Prostate gland (tissue), 2 donors: ENCODE measurements at regions not wholly inside any gene's neighbourhood (a gene's known extent, or its start where the extent isn't known, plus 50 kb on each side); places are given as distances from the start of the nearest gene placed in this dataset.

Experiments
- DNase-seq: peaks from one replicate; pipeline ENCODE4 v3.0.0-alpha.2; 2019; ENCODE audit warnings: low spot score
- H3K27ac ChIP-seq, 2 donors: fragments of 200-600 bp; sonication (generic); 2 replicates each; pipeline ENCODE4 v1.5.1; 2017 to 2019
- H3K27me3 ChIP-seq: fragments of 200-600 bp; sonication (generic); replicated peaks from 2 replicates; pipeline ENCODE4 v1.5.1; 2019; ENCODE audit not compliant: insufficient read depth
- H3K36me3 ChIP-seq, 2 donors: fragments of 200-600 bp; sonication (generic); 1 replicate in 1 of 2; 2 replicates in 1 of 2; pipeline versions ENCODE4 v1.5.1 to v1.8.1; 2017 to 2019
- H3K4me1 ChIP-seq: fragments of 200-600 bp; sonication (generic); replicated peaks from 2 replicates; pipeline ENCODE4 v1.5.1; 2019
- H3K4me3 ChIP-seq, 2 donors: fragments of 200-600 bp; sonication (generic); 2 replicates each; pipeline ENCODE4 v1.5.1; 2017 to 2019
- H3K9me3 ChIP-seq: fragments of 200-600 bp; sonication (generic); 2 replicates; pipeline ENCODE4 v1.5.1; 2017
- CTCF ChIP-seq, 4 experiments: fragments of 200-600 bp in 2 of 4; fragments of 450-650 bp in 2 of 4; sonication (generic) in 2 of 4; IDR thresholded peaks; 1 replicate in 3 of 4; 2 replicates in 1 of 4; pipeline ENCODE4 v1.5.1; 2016 to 2019; ENCODE audit warnings: antibody characterized with exemption in 4 of 4, mild to moderate bottlenecking in 2 of 4, moderate library complexity in 2 of 4
- POLR2A ChIP-seq: fragments of 450-650 bp; IDR thresholded peaks from one replicate; pipeline ENCODE4 v1.6.1; 2016; ENCODE audit warnings: antibody characterized with exemption, mild to moderate bottlenecking
- POLR2AphosphoS5 ChIP-seq: sonication (generic); formaldehyde crosslinking; IDR thresholded peaks from one replicate; pipeline ENCODE4 v1.6.1; 2017; ENCODE audit warnings: antibody characterized with exemption
- WGBS: methylation state at CpG from one replicate; pipeline ENCODE4 v1.1.5; 2018; 5-methylcytosine and 5-hydroxymethylcytosine counted together
- intact Hi-C: fragments of 100-400 bp; cut with DNase I; formaldehyde crosslinking; loops from one replicate; pipeline ENCODE4 v1.14.2; 2022

- no peak for TF ChIP-seq POLR2A
- intact Hi-C loops, result no loop called here
- WGBS, result 76% methylated on average over 3 of the region's 3 CpGs
- Histone ChIP-seq H3K27ac (no peak overlapping the region), H3K4me3 (no peak overlapping the region), H3K9me3 (no peaks in the 10 kb centered on the region), H3K4me1 (no peaks in the 10 kb centered on the region), H3K36me3 (no peaks in the 10 kb centered on the region), H3K27me3 (no peaks in the 10 kb centered on the region)
- no peak for DNase-seq
Measured at GRCh38 chr9:108642871-108643270, 212.9 kb downstream of the ACTL7B start.

GRCh38 chr9:108640230-108640629, 215.6 kb downstream of the ACTL7B start:
- Histone ChIP-seq H3K36me3 (no peaks in the 10 kb centered on the region), H3K4me1 (no peaks in the 10 kb centered on the region), H3K4me3 (no peak overlapping the region), H3K27me3 (no peaks in the 10 kb centered on the region), H3K9me3 (no peaks in the 10 kb centered on the region), H3K27ac (no peak overlapping the region)
- intact Hi-C loops, result no loop called here
- no peak for TF ChIP-seq CTCF (IDR thresholded peaks at IDR 0.05)
- TF ChIP-seq POLR2AphosphoS5, result no peak
- TF ChIP-seq POLR2A, result no peak
- DNase-seq, result no peak
- WGBS, result 100% methylated on average over 1 of the region's 1 CpG

GRCh38 chr9:108639696-108640095, 216.1 kb downstream of the ACTL7B start:
- DNase-seq, result no peak
- TF ChIP-seq POLR2A (no peak), CTCF (IDR thresholded peaks at IDR 0.05) (no peak), POLR2AphosphoS5 (no peak)
- intact Hi-C loops, result no loop called here
- Histone ChIP-seq H3K27me3 (no peaks in the 10 kb centered on the region), H3K36me3 (no peaks in the 10 kb centered on the region), H3K27ac (no peak overlapping the region), H3K9me3 (no peaks in the 10 kb centered on the region), H3K4me3 (no peak overlapping the region), H3K4me1 (no peaks in the 10 kb centered on the region)
- WGBS, result 75% methylated on average over 3 of the region's 3 CpGs

- Histone ChIP-seq H3K4me3 (no peak overlapping the region), H3K27me3 (no peaks in the 10 kb centered on the region), H3K36me3 (no peaks in the 10 kb centered on the region), H3K27ac (no peak overlapping the region), H3K4me1 (no peaks in the 10 kb centered on the region), H3K9me3 (no peaks in the 10 kb centered on the region)
- intact Hi-C loops, result no loop called here
- no peak for DNase-seq
- TF ChIP-seq POLR2AphosphoS5, result no peak
- no peak for TF ChIP-seq CTCF (IDR thresholded peaks at IDR 0.05)
- TF ChIP-seq POLR2A, result no peak
- WGBS, result 84% methylated on average over 5 of the region's 5 CpGs
Measured at GRCh38 chr9:108639091-108639490, 216.7 kb downstream of the ACTL7B start.

GRCh38 chr9:108637340-108637739, 218.4 kb downstream of the ACTL7B start:
- Histone ChIP-seq H3K27ac (no peak overlapping the region), H3K4me1 (no peaks in the 10 kb centered on the region), H3K36me3 (no peaks in the 10 kb centered on the region), H3K9me3 (no peaks in the 10 kb centered on the region), H3K27me3 (no peaks in the 10 kb centered on the region), H3K4me3 (no peak overlapping the region)
- DNase-seq, result no peak
- no peak for TF ChIP-seq POLR2A
- no peak for TF ChIP-seq CTCF (IDR thresholded peaks at IDR 0.05)
- no peak for TF ChIP-seq POLR2AphosphoS5
- 84% methylated on average over 6 of the region's 6 CpGs for WGBS
- intact Hi-C loops, result no loop called here
